Fibroblast of skin of scalp (primary cell): ENCODE measurements at regions not wholly inside any gene's neighbourhood (a gene's known extent, or its start where the extent isn't known, plus 50 kb on each side); places are given as distances from the start of the nearest gene placed in this dataset.
A peak's percentile ranks its signal among the peaks of the same experiment; 100 is the strongest.
"Not testable (repeated sequence)": the region's sequence is repeated elsewhere in the genome, so short reads cannot be mapped to it uniquely, and the experiment has no call there.

ENCODE experiments used
- DNase-seq: peaks from one replicate; pipeline ENCODE4 v3.0.0-alpha.2; 2013

DNA sequence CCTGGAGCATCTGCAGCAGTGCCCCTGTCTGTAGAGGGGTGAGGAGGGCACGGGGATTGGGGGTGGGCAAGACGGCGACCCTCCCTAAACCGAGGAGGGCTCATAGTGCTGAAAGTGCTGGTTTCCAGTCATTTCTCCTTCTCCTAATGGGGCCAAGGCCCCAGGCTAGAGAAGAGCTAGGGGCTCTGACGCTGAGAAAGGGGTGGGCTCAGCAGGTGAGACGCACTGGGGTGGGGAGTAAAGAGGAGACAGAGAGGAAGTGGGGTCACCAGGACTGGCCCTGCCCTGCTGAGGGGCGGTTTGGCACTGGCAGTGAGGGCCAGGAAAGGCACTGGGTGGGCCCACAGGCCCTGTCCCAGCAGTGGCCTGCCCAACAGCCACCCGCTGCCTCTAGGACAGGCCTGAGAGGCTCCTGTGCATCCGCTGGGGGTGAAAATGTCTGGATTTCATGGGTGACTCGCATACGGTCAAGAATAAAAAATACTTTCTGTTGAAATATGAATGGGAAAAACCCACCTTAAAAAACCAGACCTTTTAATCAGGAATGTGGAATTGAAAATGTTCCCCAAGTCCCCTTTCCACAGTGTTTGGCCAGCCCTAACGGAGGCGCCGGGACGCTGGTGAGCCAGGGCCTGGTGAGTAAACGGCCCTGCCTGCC lies 122.4 kb upstream of the SMURF2 start:
- no peak for DNase-seq

DNA sequence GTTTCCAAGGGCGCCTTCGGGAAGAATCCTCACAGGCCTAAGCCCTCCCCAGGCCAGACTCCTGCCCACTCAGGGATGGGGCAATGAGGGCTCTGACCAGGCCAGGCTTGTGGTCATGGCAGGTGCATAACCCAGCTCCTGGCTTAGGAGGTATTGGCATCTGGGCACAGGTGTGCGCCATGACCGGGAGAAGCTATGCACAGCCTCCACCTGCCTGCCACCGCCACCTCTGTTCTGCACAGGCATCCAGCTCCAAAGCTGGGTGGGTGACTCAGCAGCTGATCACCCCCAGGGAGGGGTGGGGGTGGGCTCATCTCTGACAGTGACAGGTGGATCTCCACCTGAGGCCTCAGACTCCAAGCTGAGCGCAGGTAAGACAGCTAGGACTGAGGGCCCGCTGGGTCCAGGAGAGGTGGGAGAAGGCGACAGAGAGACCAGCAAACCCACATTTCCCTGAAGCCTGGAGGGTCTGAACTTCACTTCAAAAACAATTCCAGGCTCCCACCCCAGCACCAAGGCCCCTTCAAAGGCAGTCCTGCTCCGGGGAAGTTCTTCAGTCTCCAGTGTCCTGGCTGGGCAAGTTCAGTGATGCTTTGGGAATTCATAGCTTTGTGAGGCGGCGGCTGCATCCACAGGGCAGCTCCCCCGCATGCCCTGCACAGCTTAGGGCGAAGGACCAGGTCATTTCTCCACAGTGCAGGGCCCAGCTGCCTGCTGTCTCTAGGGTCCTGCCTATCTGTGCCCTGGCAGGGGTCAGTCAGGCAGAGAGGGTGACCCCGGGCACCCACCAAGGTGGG lies 121.6 kb upstream of the SMURF2 start:
- no peak for DNase-seq

- DNase-seq, result no peak
Observed at GRCh38 chr17:64783031-64783461, 120.9 kb upstream of the SMURF2 start.

DNA sequence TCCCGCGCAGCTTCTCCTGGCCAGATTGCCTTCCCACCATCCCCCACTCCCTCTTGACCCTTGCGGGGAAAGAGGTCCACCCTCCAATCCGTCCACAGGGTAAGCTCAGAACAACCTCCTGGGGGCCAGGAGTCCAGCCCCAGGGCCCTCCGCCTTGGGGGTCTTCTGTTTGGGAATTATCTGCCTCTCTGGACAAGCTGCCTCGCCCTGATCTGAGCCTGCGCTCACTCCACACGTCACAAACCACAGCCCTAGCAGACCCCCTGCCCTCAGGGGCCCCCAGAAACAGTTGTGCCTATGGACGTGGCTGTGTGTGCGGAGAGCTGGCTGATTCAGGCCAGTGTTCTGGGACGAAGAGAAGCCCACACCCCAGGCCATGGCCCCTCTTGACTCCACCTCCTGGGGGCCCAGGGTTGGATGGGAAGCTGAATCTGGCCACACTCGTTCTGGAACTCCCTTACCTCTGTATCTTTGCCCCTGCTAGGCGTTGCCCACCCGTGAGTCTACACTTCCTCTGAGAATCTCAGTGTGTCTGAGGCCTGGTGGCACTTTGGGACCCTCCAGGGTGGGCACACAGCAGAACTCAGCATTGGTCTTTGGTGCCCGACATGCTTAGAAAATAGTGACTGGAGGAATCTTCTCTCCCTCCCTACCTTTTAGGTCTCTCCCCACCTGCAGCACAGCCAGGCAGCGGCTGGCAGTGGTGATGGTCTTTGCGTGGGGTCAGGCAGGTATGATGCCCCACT lies 119.9 kb upstream of the SMURF2 start:
- no peak for DNase-seq

GRCh38 chr17:64781014-64781756 lies 119.1 kb upstream of the SMURF2 start:
- DNase-seq, result peak; percentile 33

DNA sequence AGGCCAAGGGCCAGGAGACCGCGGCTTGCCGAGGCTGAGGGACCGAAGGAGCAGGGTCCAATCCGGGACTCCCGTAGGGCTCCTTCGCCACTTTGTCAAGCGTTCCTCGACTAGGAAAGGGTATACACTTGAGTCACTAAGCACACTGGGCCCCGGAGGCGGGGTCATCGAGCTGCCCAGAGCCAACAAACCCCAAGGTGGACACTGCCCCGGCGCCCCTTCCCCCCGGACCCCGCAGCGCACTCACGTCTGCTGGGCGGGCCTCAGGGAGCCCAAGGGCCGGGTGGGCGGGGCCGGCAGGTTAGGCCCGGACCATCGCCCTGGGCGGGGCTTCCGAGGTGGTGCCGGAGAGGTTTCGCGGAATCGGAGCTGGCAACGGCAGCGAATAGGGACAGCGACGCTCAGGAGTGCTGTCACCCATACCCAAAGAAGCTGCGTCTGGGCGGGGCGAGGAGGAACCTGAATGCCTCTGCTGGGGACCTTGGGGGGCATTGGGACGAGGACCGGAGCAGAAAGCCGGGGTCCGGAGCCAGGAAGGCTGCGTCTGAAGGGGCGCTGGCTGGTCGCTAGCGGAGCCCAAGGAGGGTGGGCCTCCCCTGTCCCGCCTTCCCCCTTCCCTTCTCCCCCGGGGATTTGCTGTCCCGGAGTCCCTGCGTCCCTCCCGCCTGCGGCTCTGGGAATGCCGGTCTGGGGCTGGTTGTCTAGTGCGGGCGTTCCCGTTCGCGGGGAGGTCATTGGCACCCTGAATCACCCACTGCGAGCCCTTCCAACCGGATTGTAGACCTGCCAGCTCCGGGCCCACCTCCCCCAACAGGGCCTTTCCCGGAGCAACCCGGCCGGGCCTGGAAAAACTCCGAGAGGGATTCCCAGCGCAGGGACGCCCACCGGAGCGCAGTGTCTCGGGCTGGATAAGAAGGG lies 118.2 kb upstream of the SMURF2 start:
- no peak for DNase-seq

GRCh38 chr17:64779376-64780095 lies 117.4 kb upstream of the SMURF2 start:
- DNase-seq, result no peak

GRCh38 chr17:64779098-64779375 lies 116.9 kb upstream of the SMURF2 start:
- DNase-seq, result not testable (repeated sequence)

- DNase-seq, result no peak
Observed at GRCh38 chr17:64778240-64779097, 116.4 kb upstream of the SMURF2 start.

DNA sequence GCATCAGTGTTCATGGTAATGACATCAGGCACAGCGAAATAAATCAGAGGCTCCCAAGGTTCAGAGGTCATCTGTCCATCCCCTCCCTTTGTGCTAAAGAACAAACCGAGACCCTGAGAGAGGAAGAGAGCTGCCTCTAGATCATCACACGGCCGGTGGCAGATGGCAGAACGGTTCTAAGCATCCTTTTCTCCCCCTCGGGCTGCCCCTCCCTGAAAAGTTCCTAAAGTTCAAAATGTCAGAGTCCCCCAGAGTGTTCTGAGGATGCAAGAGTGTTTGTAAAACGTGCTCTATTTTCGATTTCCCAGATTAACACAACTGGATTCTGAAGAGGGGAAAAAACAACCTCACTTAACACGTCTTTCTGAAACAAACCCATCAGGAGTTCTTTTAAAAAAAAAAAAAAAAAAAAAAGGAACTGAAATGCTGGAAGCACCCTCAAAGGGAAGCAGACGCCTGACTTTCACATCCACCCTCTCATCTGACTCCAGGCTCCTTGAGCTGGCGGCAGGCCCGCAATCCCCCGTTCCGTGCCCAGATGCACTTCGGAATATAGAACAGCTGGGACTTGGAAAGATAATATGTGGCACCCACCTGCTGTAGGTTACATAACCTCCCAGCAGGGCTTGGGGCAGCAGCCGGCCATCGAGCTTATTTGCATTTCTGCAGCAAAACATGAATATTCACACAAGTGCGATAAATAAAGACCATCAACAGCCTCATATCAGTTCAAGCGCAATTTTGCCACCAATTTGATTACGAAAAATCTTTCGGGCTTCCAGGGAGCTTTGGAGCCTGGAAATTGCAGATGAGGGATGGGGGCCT lies 115.5 kb upstream of the SMURF2 start:
- DNase-seq, result no peak

DNA sequence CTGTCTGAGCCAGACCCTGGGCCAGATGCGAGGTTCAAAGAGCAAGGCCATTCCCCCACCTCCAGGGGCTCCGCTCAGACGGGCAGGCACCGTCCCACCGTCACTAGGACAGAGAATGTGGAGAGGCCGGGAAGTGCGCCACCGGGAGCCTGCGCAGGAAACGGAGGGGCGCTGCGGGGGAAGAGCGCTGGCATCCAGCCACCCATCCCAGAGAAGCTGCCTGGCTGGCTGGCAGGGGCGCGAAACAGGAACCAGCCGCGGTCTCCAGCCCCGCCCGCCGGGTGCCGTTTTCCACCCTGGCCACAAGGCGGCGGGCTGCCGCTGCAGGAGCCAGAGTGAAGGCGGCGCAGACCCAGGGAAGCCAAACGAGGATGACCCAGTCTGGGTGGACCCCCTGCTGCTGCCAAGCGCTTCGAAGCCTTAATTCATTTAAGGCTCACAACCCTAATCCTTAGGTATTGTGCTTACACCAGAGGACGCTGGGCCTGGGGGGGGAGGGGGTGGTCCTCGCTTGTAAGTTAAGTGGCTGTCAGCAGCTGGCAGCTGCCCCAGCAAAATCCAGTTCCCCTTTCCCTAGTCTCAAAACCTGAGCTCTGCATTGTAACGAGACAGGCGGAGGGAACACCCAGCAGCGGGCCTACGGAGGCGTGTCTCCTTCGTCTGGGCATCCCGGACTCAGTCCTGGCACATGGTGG lies 114.8 kb upstream of the SMURF2 start:
- DNase-seq, result peak; percentile 84

DNA sequence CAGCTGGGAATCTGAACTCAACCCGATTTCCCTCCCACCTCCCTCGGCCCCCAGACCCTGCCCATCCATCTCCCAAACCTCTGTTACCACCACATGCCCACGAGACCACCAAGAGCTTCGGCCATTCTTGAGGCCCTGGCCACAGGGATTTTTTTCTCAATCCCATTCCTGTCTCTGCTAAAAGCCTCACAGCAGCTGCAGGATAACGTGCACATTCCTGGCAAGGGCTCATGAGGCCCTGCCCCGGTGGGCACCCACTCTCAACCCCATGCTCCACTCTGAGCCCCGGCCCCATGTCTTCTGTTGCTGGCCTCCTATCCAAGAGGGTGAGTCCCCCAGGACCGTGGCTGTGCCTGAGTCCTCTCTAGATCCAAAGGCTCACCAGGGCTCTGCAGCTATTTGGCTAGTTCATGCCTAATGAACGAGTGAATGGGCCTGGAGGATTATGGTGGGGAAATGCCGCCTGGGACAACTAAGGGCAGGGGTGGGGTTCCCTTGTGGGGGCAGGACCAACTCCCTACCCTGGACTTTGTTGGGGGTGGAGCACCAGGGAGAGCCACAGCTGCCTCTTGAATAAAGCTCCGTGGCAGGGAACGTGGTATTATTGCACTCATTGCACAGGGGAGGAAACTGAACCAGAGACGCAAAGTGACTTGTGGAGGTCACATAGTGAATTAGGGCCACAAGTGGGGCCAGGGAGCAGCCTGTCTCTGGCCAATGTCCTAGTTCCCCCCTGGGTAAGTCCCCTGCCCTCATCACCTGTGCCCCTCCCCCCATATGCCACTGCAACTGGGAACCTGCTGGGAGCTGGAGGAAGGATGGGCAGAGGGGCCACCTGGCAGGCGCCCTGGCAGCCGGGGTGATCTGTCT lies 113.8 kb upstream of the SMURF2 start:
- no peak for DNase-seq

DNA sequence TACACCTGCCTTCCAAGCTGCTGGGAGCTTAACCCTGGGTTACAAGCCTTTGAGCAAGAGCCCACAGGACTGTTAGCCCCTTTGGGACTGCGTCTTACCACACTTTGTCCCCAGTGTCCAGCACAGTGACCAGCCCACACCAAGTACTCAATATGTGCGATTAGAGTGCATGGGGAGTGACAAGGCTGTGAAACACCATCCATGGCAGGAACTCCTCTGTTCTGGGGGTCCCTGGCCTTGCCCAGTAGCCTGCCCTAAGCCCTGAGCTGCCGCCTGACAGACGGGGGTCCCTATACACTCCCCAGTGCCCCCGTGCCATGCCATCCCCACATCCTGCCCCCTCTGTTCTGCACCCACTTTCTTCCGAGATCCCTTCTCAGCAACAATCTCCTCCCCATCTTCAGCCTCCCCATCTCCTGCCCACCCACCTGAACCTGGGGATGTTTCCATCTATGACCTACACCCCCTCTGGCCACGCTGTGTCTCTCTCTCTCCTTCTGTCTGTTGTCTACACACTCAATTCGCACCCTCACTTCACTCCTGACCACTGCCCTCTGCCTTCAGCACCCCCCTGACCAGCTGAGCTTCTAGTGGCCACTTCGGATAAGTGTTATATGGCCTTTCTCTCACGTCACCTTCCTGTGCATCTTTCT lies 112.9 kb upstream of the SMURF2 start:
- no peak for DNase-seq

- DNase-seq, result peak; percentile 74
Observed at GRCh38 chr17:64773836-64774761, 112.0 kb upstream of the SMURF2 start.

DNA sequence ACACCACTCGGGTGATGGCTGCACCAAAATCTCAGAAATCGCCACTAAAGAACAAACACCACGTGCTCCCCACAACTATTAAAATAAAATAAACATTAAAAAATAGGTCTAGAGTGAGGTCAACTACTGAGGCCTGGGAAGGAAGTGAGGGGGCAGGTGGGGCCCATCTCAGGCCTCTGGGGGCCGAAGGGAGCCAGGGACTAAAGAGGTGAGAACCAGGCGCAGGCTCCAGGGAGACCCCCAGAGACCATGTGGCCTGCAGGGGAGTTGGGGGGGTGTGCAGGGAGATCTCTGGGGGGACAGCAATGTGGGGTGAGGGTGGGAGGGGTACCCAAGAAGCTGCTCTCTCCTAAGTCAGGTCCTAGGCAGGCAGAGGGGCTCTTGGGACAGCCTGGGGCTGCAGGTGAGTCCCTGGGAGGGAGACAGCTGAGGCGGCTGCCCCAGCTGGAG lies 111.3 kb upstream of the SMURF2 start:
- DNase-seq, result no peak

DNA sequence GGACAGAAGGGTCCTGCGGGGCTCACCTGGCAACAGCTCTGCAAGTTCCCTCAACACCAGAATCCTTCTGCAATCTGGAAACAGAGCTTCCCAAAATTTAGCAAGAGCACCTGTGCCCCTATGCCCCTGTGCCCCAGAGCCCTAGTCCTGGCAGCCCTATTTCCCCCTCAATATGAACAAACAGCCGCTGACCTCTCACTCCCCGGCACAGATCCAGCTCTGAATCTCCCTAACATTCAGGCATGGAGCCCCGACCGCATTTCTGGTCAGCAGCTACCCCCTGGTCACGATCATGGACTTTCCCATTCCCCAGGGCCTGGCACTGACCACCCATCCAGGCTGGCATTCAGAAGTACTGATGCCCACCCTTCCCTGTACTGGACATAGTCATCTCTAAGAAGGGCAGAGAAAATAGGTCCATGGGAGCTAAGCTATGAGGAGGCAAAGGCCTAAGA lies 110.8 kb upstream of the SMURF2 start:
- no peak for DNase-seq
